SJCRH30 (cell line): ENCODE measurements at regions not wholly inside any gene's neighbourhood (a gene's known extent, or its start where the extent isn't known, plus 50 kb on each side); places are given as distances from the start of the nearest gene placed in this dataset.
"Not testable (repeated sequence)": the region's sequence is repeated elsewhere in the genome, so short reads cannot be mapped to it uniquely, and the experiment has no call there.

ENCODE experiments used
- DNase-seq, 2 experiments: peaks; one replicate each; pipeline ENCODE4 v3.0.0-alpha.2; 2015 to 2020
- H3K27ac ChIP-seq: fragments of 250-450 bp; sonication (Bioruptor Pico); 2 replicates; pipeline ENCODE4 v1.5.1; 2020; ENCODE audit warnings: mild to moderate bottlenecking, moderate library complexity
- H3K27me3 ChIP-seq: fragments of 250-450 bp; sonication (Bioruptor Pico); 2 replicates; pipeline ENCODE4 v1.5.1; 2020; ENCODE audit warnings: mild to moderate bottlenecking, moderate library complexity
- H3K36me3 ChIP-seq: fragments of 250-450 bp; sonication (Bioruptor Pico); 2 replicates; pipeline ENCODE4 v1.5.1; 2020; ENCODE audit warnings: mild to moderate bottlenecking, moderate library complexity
- H3K4me1 ChIP-seq: fragments of 250-450 bp; sonication (Bioruptor Pico); 2 replicates; pipeline ENCODE4 v1.5.1; 2020; ENCODE audit warnings: mild to moderate bottlenecking, moderate library complexity
- H3K4me3 ChIP-seq: fragments of 250-450 bp; sonication (Bioruptor Pico); 2 replicates; pipeline ENCODE4 v1.5.1; 2020; ENCODE audit warnings: mild to moderate bottlenecking, moderate library complexity
- H3K9me3 ChIP-seq: fragments of 250-450 bp; sonication (Bioruptor Pico); replicated peaks from 2 replicates; pipeline ENCODE4 v1.5.1; 2020; ENCODE audit warnings: mild to moderate bottlenecking, moderate library complexity

- Histone ChIP-seq H3K4me1 (no peaks in the 10 kb centered on the region), H3K27me3 (no peaks in the 10 kb centered on the region), H3K36me3 (no peaks in the 10 kb centered on the region), H3K4me3 (no peak overlapping the region), H3K27ac (no peak overlapping the region), H3K9me3 (no peaks in the 10 kb centered on the region)
- no peak for DNase-seq
Measured at GRCh38 chr10:131536676-131537075, 225.2 kb upstream of the TCERG1L start.

GRCh38 chr10:131537281-131537680, 225.8 kb upstream of the TCERG1L start:
- no peaks in the 10 kb centered on the region for H3K9me3 ChIP-seq
- no peaks in the 10 kb centered on the region for H3K27me3 ChIP-seq
- H3K4me1 ChIP-seq = no peaks in the 10 kb centered on the region
- no peak overlapping the region for H3K27ac ChIP-seq
- DNase-seq = no peak
- no peaks in the 10 kb centered on the region for H3K36me3 ChIP-seq
- H3K4me3 ChIP-seq = no peak overlapping the region

GRCh38 chr10:131544495-131544894, 233.0 kb upstream of the TCERG1L start:
- DNase-seq = no peak
- Histone ChIP-seq H3K27me3 (no peaks in the 10 kb centered on the region), H3K9me3 (no peaks in the 10 kb centered on the region), H3K4me1 (no peaks in the 10 kb centered on the region), H3K36me3 (no peaks in the 10 kb centered on the region), H3K4me3 (no peak overlapping the region), H3K27ac (no peak overlapping the region)

- Histone ChIP-seq H3K4me3 (no peak overlapping the region), H3K4me1 (no peaks in the 10 kb centered on the region), H3K9me3 (no peaks in the 10 kb centered on the region), H3K27me3 (no peaks in the 10 kb centered on the region), H3K36me3 (no peaks in the 10 kb centered on the region), H3K27ac (no peak overlapping the region)
- no peak for DNase-seq
Measured at GRCh38 chr10:131546086-131546810, 234.7 kb upstream of the TCERG1L start.

- Histone ChIP-seq H3K9me3 (no peaks in the 10 kb centered on the region), H3K4me3 (no peak overlapping the region), H3K27me3 (no peaks in the 10 kb centered on the region), H3K4me1 (no peaks in the 10 kb centered on the region), H3K36me3 (no peaks in the 10 kb centered on the region), H3K27ac (no peak overlapping the region)
- DNase-seq = no peak
Measured at GRCh38 chr10:131547129-131547799, 235.7 kb upstream of the TCERG1L start.

GRCh38 chr10:131548176-131548575, 236.7 kb upstream of the TCERG1L start:
- DNase-seq = no peak
- H3K27ac ChIP-seq = no peak overlapping the region

GRCh38 chr10:131549116-131549515, 237.6 kb upstream of the TCERG1L start:
- no peak for DNase-seq
- no peak overlapping the region for H3K4me3 ChIP-seq
- H3K36me3 ChIP-seq = no peaks in the 10 kb centered on the region
- no peak overlapping the region for H3K27ac ChIP-seq
- H3K27me3 ChIP-seq = no peaks in the 10 kb centered on the region
- H3K4me1 ChIP-seq = no peaks in the 10 kb centered on the region
- H3K9me3 ChIP-seq = no peaks in the 10 kb centered on the region

More at GRCh38 chr10:131548176-131548575, 236.7 kb upstream of the TCERG1L start:
- H3K9me3 ChIP-seq = no peaks in the 10 kb centered on the region
- H3K4me3 ChIP-seq = no peak overlapping the region
- H3K36me3 ChIP-seq = no peaks in the 10 kb centered on the region
- no peaks in the 10 kb centered on the region for H3K4me1 ChIP-seq
- H3K27me3 ChIP-seq = no peaks in the 10 kb centered on the region

- DNase-seq = no peak
Measured at GRCh38 chr10:131553121-131553520, 241.6 kb upstream of the TCERG1L start.

GRCh38 chr10:131553581-131553980, 242.1 kb upstream of the TCERG1L start:
- Histone ChIP-seq H3K4me1 (no peaks in the 10 kb centered on the region), H3K36me3 (no peaks in the 10 kb centered on the region), H3K4me3 (no peak overlapping the region), H3K27me3 (no peaks in the 10 kb centered on the region), H3K27ac (no peak overlapping the region), H3K9me3 (no peaks in the 10 kb centered on the region)
- no peak for DNase-seq

More at GRCh38 chr10:131553121-131553520, 241.6 kb upstream of the TCERG1L start:
- Histone ChIP-seq H3K4me1 (no peaks in the 10 kb centered on the region), H3K4me3 (no peak overlapping the region), H3K36me3 (no peaks in the 10 kb centered on the region), H3K27ac (no peak overlapping the region), H3K9me3 (no peaks in the 10 kb centered on the region), H3K27me3 (no peaks in the 10 kb centered on the region)

GRCh38 chr10:131554821-131555220, 243.3 kb upstream of the TCERG1L start:
- Histone ChIP-seq H3K4me1 (no peaks in the 10 kb centered on the region), H3K36me3 (no peaks in the 10 kb centered on the region), H3K4me3 (no peak overlapping the region), H3K27me3 (no peaks in the 10 kb centered on the region), H3K27ac (no peak overlapping the region), H3K9me3 (no peaks in the 10 kb centered on the region)
- DNase-seq = no peak

GRCh38 chr10:131555406-131555805, 243.9 kb upstream of the TCERG1L start:
- H3K4me1 ChIP-seq = no peaks in the 10 kb centered on the region
- no peak for DNase-seq
- no peak overlapping the region for H3K27ac ChIP-seq
- no peaks in the 10 kb centered on the region for H3K36me3 ChIP-seq
- no peak overlapping the region for H3K4me3 ChIP-seq
- H3K27me3 ChIP-seq = no peaks in the 10 kb centered on the region
- H3K9me3 ChIP-seq = no peaks in the 10 kb centered on the region

- Histone ChIP-seq H3K27ac (no peak overlapping the region), H3K9me3 (no peaks in the 10 kb centered on the region), H3K27me3 (no peaks in the 10 kb centered on the region), H3K4me1 (no peaks in the 10 kb centered on the region), H3K36me3 (no peaks in the 10 kb centered on the region), H3K4me3 (no peak overlapping the region)
- DNase-seq = no peak
Measured at GRCh38 chr10:131556061-131556896, 244.8 kb upstream of the TCERG1L start.

- no peaks in the 10 kb centered on the region for H3K9me3 ChIP-seq
Measured at GRCh38 chr10:131556897-131557495, 245.5 kb upstream of the TCERG1L start.

GRCh38 chr10:131557956-131558355, 246.4 kb upstream of the TCERG1L start:
- H3K36me3 ChIP-seq, H3K27ac ChIP-seq, H3K27me3 ChIP-seq, DNase-seq, H3K9me3 ChIP-seq, H3K4me3 ChIP-seq, H3K4me1 ChIP-seq: not testable (repeated sequence)

More at GRCh38 chr10:131556897-131557495, 245.5 kb upstream of the TCERG1L start:
- no peak overlapping the region for H3K27ac ChIP-seq
- H3K36me3 ChIP-seq = no peaks in the 10 kb centered on the region
- no peaks in the 10 kb centered on the region for H3K4me1 ChIP-seq
- no peak overlapping the region for H3K4me3 ChIP-seq
- no peak for DNase-seq
- no peaks in the 10 kb centered on the region for H3K27me3 ChIP-seq

- Histone ChIP-seq H3K27ac (no peak overlapping the region), H3K9me3 (no peaks in the 10 kb centered on the region), H3K27me3 (no peaks in the 10 kb centered on the region), H3K36me3 (no peaks in the 10 kb centered on the region), H3K4me3 (no peak overlapping the region), H3K4me1 (no peaks in the 10 kb centered on the region)
- no peak for DNase-seq
Measured at GRCh38 chr10:131559450-131559911, 248.0 kb upstream of the TCERG1L start.
